PC-3 (cell line): ENCODE measurements at regions not wholly inside any gene's neighbourhood (a gene's known extent, or its start where the extent isn't known, plus 50 kb on each side); places are given as distances from the start of the nearest gene placed in this dataset.
"Not testable (repeated sequence)": the region's sequence is repeated elsewhere in the genome, so short reads cannot be mapped to it uniquely, and the experiment has no call there.

Experiments
- ATAC-seq: fragments of 200-7000 bp; cut with Tn5 transposase; 2 replicates; pipeline ENCODE4 v1.9.1; 2020; ENCODE audit warnings: mild to moderate bottlenecking, moderate library complexity
- BruUV-seq: library from RNA; stranded (reverse); fragments of 400-500 nt; replicated peaks from 2 replicates; lab custom pipeline; 2021; lab: Mats Ljungman, UMichigan
- CTCF ChIA-PET: fragments of 300-600 bp; sonication (Branson Sonifier 250); formaldehyde crosslinking; loops from one replicate; lab custom pipeline; 2022; ENCODE audit warnings: antibody characterized with exemption; lab: Charles Lee
- POLR2A ChIA-PET: fragments of 300-600 bp; sonication (Branson Sonifier 250); formaldehyde crosslinking; loops from one replicate; lab custom pipeline; 2022; ENCODE audit warnings: antibody characterized with exemption; ENCODE audit not compliant: unreplicated experiment; lab: Charles Lee
- DNase-seq: peaks from one replicate; pipeline ENCODE4 v3.0.0-alpha.2; 2015
- H2AFZ ChIP-seq: fragments of 300-600 bp; sonication (generic); 2 replicates; pipeline ENCODE4 v1.6.0; 2016; ENCODE audit warnings: antibody characterized with exemption, low read length
- H3F3A ChIP-seq: fragments of 300-600 bp; sonication (generic); one replicate; pipeline ENCODE4 v1.6.0; 2017; ENCODE audit warnings: antibody characterized with exemption, low read length, control low read depth, mild to moderate bottlenecking; ENCODE audit not compliant: unreplicated experiment
- H3K27ac ChIP-seq: fragments of 300-600 bp; sonication (generic); 2 replicates; pipeline ENCODE4 v1.5.1; 2016; ENCODE audit warnings: mild to moderate bottlenecking, low read length
- H3K27me3 ChIP-seq: fragments of 300-600 bp; sonication (generic); 2 replicates; pipeline ENCODE4 v1.6.1; 2016; ENCODE audit warnings: low read length, mixed read lengths
- H3K36me3 ChIP-seq: fragments of 300-600 bp; sonication (generic); 2 replicates; pipeline ENCODE4 v1.6.1; 2016; ENCODE audit warnings: low read depth, mixed run types, low read length, mixed read lengths
- H3K4me1 ChIP-seq: fragments of 300-600 bp; sonication (generic); 2 replicates; pipeline ENCODE4 v1.5.1; 2016; ENCODE audit warnings: low read length; ENCODE audit not compliant: insufficient read depth
- H3K4me2 ChIP-seq: fragments of 300-600 bp; sonication (generic); 2 replicates; pipeline ENCODE4 v1.6.0; 2016; ENCODE audit warnings: low read length
- H3K4me3 ChIP-seq: fragments of 300-600 bp; sonication (generic); 2 replicates; pipeline ENCODE4 v1.5.1; 2016; ENCODE audit warnings: mild to moderate bottlenecking, low read length, mixed read lengths
- H3K79me2 ChIP-seq: fragments of 300-600 bp; sonication (generic); 2 replicates; pipeline ENCODE4 v1.6.1; 2017; ENCODE audit warnings: low read length, mixed read lengths
- H3K9ac ChIP-seq: fragments of 300-600 bp; sonication (generic); 2 replicates; pipeline ENCODE4 v1.6.0; 2016; ENCODE audit warnings: mild to moderate bottlenecking, low read length
- H3K9me2 ChIP-seq: fragments of 300-600 bp; sonication (generic); replicated peaks from 2 replicates; pipeline ENCODE4 v1.6.1; 2016; ENCODE audit warnings: mixed run types, low read length, mixed read lengths
- H3K9me3 ChIP-seq: fragments of 300-600 bp; sonication (generic); 2 replicates; pipeline ENCODE4 v1.6.1; 2016; ENCODE audit warnings: low read length, mixed read lengths
- H4K20me1 ChIP-seq: fragments of 300-600 bp; sonication (generic); 2 replicates; pipeline ENCODE4 v1.6.1; 2016; ENCODE audit warnings: low read length, mixed read lengths
- EZH2 ChIP-seq: fragments of 300-600 bp; sonication (generic); IDR thresholded peaks from one replicate; pipeline ENCODE4 v1.6.1; 2017; ENCODE audit warnings: antibody characterized with exemption, mild to moderate bottlenecking, low read length; ENCODE audit not compliant: unreplicated experiment
- EZH2phosphoT487 ChIP-seq: fragments of 300-600 bp; sonication (generic); IDR thresholded peaks from 2 replicates; pipeline ENCODE4 v1.6.1; 2018; ENCODE audit warnings: mild to moderate bottlenecking, antibody characterized with exemption, low read length, borderline replicate concordance
- intact Hi-C: fragments of 100-400 bp; cut with micrococcal nuclease; formaldehyde crosslinking; loops from 2 replicates; pipeline ENCODE4 v1.9.0; 2023
- TF ChIP-seq, protein P1 (sequence below): fragments of 300-600 bp; sonication (generic); conservative IDR thresholded peaks from 2 replicates; pipeline ENCODE4 v1.5.1; 2017; ENCODE audit warnings: antibody characterized with exemption, low read depth, mild to moderate bottlenecking, low read length

DNA sequence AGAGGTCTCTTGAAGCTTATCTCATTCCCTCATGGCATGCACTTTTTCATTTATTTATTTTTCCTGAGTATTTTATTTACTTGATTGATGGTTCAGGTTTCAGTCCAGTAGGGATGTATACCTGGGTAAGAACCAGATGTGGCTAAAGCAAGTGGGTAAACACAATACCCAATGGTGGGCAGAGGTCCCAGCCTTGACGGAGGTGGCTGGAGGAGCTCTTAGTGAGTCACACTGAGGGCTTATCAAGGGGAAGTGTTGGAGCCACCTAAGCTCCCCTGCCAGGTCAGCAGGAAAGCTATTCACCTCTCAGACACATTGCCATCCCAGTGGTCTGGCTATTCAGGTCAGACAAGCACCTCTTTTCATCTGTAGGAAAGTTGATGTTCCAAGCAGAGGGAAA, 236.2 kb upstream of the MAGEB16 start:
- Histone ChIP-seq H4K20me1 (no peaks in the 10 kb centered on the region), H3K27me3 (no peaks in the 10 kb centered on the region), H3K79me2 (no peaks in the 10 kb centered on the region), H3K9me2 (no peaks in the 10 kb centered on the region), H3K9ac (no peak overlapping the region), H2AFZ (no peak overlapping the region), H3K36me3 (no peaks in the 10 kb centered on the region), H3K4me1 (no peaks in the 10 kb centered on the region), H3K4me2 (no peak overlapping the region), H3F3A (no peaks in the 10 kb centered on the region), H3K4me3 (no peak overlapping the region), H3K9me3 (no peaks in the 10 kb centered on the region), H3K27ac (no peak overlapping the region)
- BruUV-seq, result no TSS peak
- no peak for TF ChIP-seq EZH2
- TF ChIP-seq, protein P1, sequence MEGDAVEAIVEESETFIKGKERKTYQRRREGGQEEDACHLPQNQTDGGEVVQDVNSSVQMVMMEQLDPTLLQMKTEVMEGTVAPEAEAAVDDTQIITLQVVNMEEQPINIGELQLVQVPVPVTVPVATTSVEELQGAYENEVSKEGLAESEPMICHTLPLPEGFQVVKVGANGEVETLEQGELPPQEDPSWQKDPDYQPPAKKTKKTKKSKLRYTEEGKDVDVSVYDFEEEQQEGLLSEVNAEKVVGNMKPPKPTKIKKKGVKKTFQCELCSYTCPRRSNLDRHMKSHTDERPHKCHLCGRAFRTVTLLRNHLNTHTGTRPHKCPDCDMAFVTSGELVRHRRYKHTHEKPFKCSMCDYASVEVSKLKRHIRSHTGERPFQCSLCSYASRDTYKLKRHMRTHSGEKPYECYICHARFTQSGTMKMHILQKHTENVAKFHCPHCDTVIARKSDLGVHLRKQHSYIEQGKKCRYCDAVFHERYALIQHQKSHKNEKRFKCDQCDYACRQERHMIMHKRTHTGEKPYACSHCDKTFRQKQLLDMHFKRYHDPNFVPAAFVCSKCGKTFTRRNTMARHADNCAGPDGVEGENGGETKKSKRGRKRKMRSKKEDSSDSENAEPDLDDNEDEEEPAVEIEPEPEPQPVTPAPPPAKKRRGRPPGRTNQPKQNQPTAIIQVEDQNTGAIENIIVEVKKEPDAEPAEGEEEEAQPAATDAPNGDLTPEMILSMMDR, result no peak
- TF ChIP-seq EZH2phosphoT487, result no peak
- ChIA-PET CTCF (no interaction called here), POLR2A (no interaction called here)
- ATAC-seq (no peak), DNase-seq (peak; percentile 2)
- intact Hi-C loops, result no loop called here

DNA sequence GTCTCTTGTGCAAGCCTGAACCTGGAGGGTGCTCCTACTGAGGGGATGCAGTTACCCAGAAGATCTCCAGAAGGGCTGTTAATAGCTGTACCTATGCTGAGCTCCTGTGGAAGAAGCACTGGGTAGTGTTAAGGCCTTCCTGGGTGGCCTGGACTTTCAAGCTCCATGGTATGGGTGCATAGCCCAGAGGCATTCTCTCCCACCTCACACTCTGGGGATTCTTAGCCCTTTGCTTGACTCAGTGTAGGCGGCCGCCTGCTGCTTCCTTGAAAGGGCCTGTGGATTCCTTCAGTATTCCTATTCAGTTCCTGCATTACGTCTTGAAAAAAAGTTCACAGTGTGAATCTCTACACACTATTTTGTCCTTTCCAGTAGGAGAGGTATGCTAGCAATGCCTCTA, 235.7 kb upstream of the MAGEB16 start:
- H3F3A ChIP-seq, result no peaks in the 10 kb centered on the region
- H3K79me2 ChIP-seq, result no peaks in the 10 kb centered on the region
- no peak overlapping the region for H3K4me3 ChIP-seq
- H3K27ac ChIP-seq, result no peak overlapping the region
- no peaks in the 10 kb centered on the region for H4K20me1 ChIP-seq
- H3K4me2 ChIP-seq, result no peak overlapping the region
- no peak for ATAC-seq
- no peaks in the 10 kb centered on the region for H3K9me2 ChIP-seq
- no peaks in the 10 kb centered on the region for H3K9me3 ChIP-seq
- ChIA-PET POLR2A (no interaction called here), CTCF (no interaction called here)
- intact Hi-C loops, result no loop called here
- H2AFZ ChIP-seq, result no peak overlapping the region
- no TSS peak for BruUV-seq
- H3K27me3 ChIP-seq, result no peaks in the 10 kb centered on the region
- no peaks in the 10 kb centered on the region for H3K4me1 ChIP-seq
- H3K36me3 ChIP-seq, result no peaks in the 10 kb centered on the region
- DNase-seq, result no peak
- H3K9ac ChIP-seq, result no peak overlapping the region
- TF ChIP-seq, protein P1, result no peak
- TF ChIP-seq EZH2phosphoT487, result no peak

DNA sequence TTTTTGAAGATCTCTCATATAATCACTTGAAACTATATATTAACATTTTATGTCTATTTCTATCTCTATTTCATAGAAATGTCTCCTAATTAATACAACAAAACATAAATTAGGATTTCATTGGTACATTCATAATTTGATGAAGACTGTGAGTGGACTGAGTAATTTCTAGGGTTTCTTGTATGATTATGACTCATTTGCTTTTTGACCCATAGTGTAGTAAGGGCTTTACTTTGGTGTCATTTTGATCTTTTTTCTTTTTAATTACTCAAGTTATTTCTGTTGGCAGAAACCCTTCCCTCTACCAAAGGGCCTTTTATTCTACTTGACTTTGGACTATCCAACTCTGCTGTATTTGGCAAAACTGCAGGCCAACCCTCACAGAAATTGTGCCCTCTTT, 207.9 kb upstream of the MAGEB16 start:
- TF ChIP-seq, protein P1, result no peak
- TF ChIP-seq EZH2phosphoT487 (no peak), EZH2 (no peak)
- CTCF ChIA-PET, result no interaction called here
- intact Hi-C loops, result no loop called here
- H3K9me3 ChIP-seq, result no peaks in the 10 kb centered on the region
- POLR2A ChIA-PET, result no interaction called here
- H4K20me1 ChIP-seq, result no peaks in the 10 kb centered on the region
- DNase-seq, result no peak
- no peak for ATAC-seq
- no peaks in the 10 kb centered on the region for H3K4me1 ChIP-seq
- H3K27ac ChIP-seq, result no peak overlapping the region
- H3K9ac ChIP-seq, result no peak overlapping the region
- no peaks in the 10 kb centered on the region for H3K9me2 ChIP-seq
- no peaks in the 10 kb centered on the region for H3F3A ChIP-seq
- no peak overlapping the region for H2AFZ ChIP-seq
- BruUV-seq, result no TSS peak
- H3K36me3 ChIP-seq, result no peaks in the 10 kb centered on the region
- H3K4me2 ChIP-seq, result no peak overlapping the region
- no peak overlapping the region for H3K4me3 ChIP-seq
- no peaks in the 10 kb centered on the region for H3K79me2 ChIP-seq
- no peaks in the 10 kb centered on the region for H3K27me3 ChIP-seq

DNA sequence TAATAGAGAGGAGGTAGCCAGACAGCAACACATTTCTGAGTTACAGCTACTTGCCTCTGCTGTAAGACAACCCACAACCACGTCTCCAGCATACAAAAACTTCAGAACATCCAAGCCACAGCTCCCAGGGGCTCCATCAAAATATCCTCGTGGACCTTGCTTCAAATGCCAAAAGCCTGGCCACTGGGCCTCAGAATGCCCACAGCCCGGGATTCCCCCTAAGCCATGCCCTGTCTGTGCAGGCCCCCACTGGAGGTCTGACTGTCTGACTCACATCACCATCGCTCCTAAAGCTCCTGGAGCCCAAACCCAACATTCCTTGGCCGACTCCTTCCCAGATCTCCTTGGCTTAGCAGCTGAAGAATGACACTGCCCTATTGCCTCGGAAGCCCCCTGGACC, 186.6 kb upstream of the MAGEB16 start:
- H3K27me3 ChIP-seq, intact Hi-C loops, POLR2A ChIA-PET, H3K4me2 ChIP-seq, CTCF ChIA-PET, H4K20me1 ChIP-seq, H3K9me3 ChIP-seq, H2AFZ ChIP-seq, H3K4me1 ChIP-seq, BruUV-seq, H3K36me3 ChIP-seq, DNase-seq, H3K27ac ChIP-seq, H3K79me2 ChIP-seq, H3F3A ChIP-seq, H3K4me3 ChIP-seq, H3K9me2 ChIP-seq, ATAC-seq, H3K9ac ChIP-seq: not testable (repeated sequence)
